PC-9 (cell line): ENCODE measurements at regions not wholly inside any gene's neighbourhood (a gene's known extent, or its start where the extent isn't known, plus 50 kb on each side); places are given as distances from the start of the nearest gene placed in this dataset.

Experiments
- EZH2 ChIP-seq: fragments of 200-600 bp; sonication (generic); IDR thresholded peaks from 2 replicates; pipeline ENCODE4 v1.8.0; 2017; ENCODE audit warnings: antibody characterized with exemption, low read depth
- TF ChIP-seq, protein P1 (sequence below): fragments of 200-600 bp; sonication (generic); conservative IDR thresholded peaks from 2 replicates; pipeline ENCODE4 v1.6.1; 2017; ENCODE audit warnings: mixed run types, antibody characterized with exemption, mild to moderate bottlenecking, moderate library complexity

DNA sequence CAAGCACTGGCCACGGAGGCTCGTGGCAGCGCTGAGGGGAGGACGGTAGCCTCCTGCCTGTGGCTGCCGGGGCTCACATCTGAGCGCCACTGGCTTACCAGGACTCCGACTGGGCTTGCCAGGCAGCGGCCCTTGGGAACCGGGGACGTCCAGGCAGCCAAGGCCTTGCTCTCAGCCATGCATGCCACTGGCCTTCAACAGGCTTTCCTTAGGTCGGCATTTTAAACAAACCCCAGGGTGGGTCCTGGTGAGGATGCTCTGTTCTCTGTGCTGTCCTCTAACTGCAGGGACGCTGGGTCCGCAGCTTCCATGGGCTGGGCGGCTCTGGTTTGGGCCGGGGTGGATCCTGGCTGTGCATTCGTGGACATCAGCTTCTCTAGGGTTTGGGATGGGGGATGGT lies 59.1 kb upstream of the BHLHE23 start:
- TF ChIP-seq, protein P1, sequence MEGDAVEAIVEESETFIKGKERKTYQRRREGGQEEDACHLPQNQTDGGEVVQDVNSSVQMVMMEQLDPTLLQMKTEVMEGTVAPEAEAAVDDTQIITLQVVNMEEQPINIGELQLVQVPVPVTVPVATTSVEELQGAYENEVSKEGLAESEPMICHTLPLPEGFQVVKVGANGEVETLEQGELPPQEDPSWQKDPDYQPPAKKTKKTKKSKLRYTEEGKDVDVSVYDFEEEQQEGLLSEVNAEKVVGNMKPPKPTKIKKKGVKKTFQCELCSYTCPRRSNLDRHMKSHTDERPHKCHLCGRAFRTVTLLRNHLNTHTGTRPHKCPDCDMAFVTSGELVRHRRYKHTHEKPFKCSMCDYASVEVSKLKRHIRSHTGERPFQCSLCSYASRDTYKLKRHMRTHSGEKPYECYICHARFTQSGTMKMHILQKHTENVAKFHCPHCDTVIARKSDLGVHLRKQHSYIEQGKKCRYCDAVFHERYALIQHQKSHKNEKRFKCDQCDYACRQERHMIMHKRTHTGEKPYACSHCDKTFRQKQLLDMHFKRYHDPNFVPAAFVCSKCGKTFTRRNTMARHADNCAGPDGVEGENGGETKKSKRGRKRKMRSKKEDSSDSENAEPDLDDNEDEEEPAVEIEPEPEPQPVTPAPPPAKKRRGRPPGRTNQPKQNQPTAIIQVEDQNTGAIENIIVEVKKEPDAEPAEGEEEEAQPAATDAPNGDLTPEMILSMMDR: no peak
- TF ChIP-seq EZH2: no peak
